ENCODE measurements at regions not wholly inside any gene's neighbourhood (a gene's known extent, or its start where the extent isn't known, plus 50 kb on each side); places are given as distances from the start of the nearest gene placed in this dataset.

DNA sequence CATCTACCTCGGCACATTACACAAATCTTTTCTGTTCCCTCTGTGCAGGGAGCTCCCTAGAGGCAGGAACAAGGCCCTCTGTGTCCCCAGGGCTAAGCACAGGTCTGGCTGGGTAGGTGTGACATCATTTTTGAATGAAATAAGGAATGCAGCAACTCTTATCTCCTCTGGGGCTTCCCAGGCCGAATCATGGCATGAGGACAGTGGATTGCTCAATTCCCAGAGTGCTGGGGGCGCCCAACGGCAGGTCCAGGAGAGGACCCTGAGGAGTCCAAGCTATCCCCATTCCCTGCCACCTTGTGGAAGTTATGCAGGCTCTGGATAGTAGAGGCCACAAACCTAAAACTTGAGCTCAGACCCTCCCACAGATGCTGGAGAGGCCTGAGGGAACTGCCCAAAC is 158.0 kb upstream of the RAB6C start (continued):
- TF ChIP-seq ZSCAN18 (CRISPR knock-in tag; IDR thresholded peaks at IDR 0.05), result no peak
- TF ChIP-seq ZNF396 (CRISPR knock-in tag; IDR thresholded peaks at IDR 0.05; ENCODE audit: borderline replicate concordance), result no peak
- TF ChIP-seq, protein P1, sequence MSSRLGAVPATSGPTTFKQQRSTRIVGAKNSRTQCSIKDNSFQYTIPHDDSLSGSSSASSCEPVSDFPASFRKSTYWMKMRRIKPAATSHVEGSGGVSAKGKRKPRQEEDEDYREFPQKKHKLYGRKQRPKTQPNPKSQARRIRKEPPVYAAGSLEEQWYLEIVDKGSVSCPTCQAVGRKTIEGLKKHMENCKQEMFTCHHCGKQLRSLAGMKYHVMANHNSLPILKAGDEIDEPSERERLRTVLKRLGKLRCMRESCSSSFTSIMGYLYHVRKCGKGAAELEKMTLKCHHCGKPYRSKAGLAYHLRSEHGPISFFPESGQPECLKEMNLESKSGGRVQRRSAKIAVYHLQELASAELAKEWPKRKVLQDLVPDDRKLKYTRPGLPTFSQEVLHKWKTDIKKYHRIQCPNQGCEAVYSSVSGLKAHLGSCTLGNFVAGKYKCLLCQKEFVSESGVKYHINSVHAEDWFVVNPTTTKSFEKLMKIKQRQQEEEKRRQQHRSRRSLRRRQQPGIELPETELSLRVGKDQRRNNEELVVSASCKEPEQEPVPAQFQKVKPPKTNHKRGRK (CRISPR knock-in tag; IDR thresholded peaks at IDR 0.05; ENCODE audit: borderline replicate concordance), result no peak
- TF ChIP-seq FOXP1 (CRISPR knock-in tag; IDR thresholded peaks at IDR 0.05; ENCODE audit: borderline replicate concordance), result no peak
- TF ChIP-seq HMGXB4 (CRISPR knock-in tag; IDR thresholded peaks at IDR 0.05), result no peak
- TF ChIP-seq, protein P2, sequence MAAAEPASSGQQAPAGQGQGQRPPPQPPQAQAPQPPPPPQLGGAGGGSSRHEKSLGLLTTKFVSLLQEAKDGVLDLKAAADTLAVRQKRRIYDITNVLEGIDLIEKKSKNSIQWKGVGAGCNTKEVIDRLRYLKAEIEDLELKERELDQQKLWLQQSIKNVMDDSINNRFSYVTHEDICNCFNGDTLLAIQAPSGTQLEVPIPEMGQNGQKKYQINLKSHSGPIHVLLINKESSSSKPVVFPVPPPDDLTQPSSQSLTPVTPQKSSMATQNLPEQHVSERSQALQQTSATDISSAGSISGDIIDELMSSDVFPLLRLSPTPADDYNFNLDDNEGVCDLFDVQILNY (CRISPR knock-in tag; IDR thresholded peaks at IDR 0.05), result no peak
- TF ChIP-seq, protein P3, sequence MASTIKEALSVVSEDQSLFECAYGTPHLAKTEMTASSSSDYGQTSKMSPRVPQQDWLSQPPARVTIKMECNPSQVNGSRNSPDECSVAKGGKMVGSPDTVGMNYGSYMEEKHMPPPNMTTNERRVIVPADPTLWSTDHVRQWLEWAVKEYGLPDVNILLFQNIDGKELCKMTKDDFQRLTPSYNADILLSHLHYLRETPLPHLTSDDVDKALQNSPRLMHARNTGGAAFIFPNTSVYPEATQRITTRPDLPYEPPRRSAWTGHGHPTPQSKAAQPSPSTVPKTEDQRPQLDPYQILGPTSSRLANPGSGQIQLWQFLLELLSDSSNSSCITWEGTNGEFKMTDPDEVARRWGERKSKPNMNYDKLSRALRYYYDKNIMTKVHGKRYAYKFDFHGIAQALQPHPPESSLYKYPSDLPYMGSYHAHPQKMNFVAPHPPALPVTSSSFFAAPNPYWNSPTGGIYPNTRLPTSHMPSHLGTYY (CRISPR knock-in tag; IDR thresholded peaks at IDR 0.05), result no peak
- TF ChIP-seq, protein P4, sequence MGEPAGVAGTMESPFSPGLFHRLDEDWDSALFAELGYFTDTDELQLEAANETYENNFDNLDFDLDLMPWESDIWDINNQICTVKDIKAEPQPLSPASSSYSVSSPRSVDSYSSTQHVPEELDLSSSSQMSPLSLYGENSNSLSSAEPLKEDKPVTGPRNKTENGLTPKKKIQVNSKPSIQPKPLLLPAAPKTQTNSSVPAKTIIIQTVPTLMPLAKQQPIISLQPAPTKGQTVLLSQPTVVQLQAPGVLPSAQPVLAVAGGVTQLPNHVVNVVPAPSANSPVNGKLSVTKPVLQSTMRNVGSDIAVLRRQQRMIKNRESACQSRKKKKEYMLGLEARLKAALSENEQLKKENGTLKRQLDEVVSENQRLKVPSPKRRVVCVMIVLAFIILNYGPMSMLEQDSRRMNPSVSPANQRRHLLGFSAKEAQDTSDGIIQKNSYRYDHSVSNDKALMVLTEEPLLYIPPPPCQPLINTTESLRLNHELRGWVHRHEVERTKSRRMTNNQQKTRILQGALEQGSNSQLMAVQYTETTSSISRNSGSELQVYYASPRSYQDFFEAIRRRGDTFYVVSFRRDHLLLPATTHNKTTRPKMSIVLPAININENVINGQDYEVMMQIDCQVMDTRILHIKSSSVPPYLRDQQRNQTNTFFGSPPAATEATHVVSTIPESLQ (CRISPR knock-in tag; IDR thresholded peaks at IDR 0.05), result no peak
- TF ChIP-seq, protein P5, sequence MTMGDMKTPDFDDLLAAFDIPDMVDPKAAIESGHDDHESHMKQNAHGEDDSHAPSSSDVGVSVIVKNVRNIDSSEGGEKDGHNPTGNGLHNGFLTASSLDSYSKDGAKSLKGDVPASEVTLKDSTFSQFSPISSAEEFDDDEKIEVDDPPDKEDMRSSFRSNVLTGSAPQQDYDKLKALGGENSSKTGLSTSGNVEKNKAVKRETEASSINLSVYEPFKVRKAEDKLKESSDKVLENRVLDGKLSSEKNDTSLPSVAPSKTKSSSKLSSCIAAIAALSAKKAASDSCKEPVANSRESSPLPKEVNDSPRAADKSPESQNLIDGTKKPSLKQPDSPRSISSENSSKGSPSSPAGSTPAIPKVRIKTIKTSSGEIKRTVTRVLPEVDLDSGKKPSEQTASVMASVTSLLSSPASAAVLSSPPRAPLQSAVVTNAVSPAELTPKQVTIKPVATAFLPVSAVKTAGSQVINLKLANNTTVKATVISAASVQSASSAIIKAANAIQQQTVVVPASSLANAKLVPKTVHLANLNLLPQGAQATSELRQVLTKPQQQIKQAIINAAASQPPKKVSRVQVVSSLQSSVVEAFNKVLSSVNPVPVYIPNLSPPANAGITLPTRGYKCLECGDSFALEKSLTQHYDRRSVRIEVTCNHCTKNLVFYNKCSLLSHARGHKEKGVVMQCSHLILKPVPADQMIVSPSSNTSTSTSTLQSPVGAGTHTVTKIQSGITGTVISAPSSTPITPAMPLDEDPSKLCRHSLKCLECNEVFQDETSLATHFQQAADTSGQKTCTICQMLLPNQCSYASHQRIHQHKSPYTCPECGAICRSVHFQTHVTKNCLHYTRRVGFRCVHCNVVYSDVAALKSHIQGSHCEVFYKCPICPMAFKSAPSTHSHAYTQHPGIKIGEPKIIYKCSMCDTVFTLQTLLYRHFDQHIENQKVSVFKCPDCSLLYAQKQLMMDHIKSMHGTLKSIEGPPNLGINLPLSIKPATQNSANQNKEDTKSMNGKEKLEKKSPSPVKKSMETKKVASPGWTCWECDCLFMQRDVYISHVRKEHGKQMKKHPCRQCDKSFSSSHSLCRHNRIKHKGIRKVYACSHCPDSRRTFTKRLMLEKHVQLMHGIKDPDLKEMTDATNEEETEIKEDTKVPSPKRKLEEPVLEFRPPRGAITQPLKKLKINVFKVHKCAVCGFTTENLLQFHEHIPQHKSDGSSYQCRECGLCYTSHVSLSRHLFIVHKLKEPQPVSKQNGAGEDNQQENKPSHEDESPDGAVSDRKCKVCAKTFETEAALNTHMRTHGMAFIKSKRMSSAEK (CRISPR knock-in tag; IDR thresholded peaks at IDR 0.05; ENCODE audit: borderline replicate concordance), result no peak
- no peak for TF ChIP-seq EMX1 (CRISPR knock-in tag; IDR thresholded peaks at IDR 0.05)
- TF ChIP-seq FOXP4 (CRISPR knock-in tag; IDR thresholded peaks at IDR 0.05), result no peak
